BLaER1 (cell line): ENCODE measurements at regions not wholly inside any gene's neighbourhood (a gene's known extent, or its start where the extent isn't known, plus 50 kb on each side); places are given as distances from the start of the nearest gene placed in this dataset.
"Not testable (repeated sequence)": the region's sequence is repeated elsewhere in the genome, so short reads cannot be mapped to it uniquely, and the experiment has no call there.

Source experiments
- H3K27ac ChIP-seq: shearing (Covaris generic); formaldehyde crosslinking; 2 replicates; pipeline ENCODE4 v1.8.1; 2022
- H3K27me3 ChIP-seq: shearing (Covaris generic); formaldehyde crosslinking; 2 replicates; pipeline ENCODE4 v1.8.1; 2022
- H3K36me3 ChIP-seq: shearing (Covaris generic); formaldehyde crosslinking; 2 replicates; pipeline ENCODE4 v1.8.1; 2022
- H3K4me1 ChIP-seq: shearing (Covaris generic); formaldehyde crosslinking; 2 replicates; pipeline ENCODE4 v1.8.1; 2022
- H3K4me2 ChIP-seq: shearing (Covaris generic); formaldehyde crosslinking; 2 replicates; pipeline ENCODE4 v1.8.1; 2022
- H3K4me3 ChIP-seq: shearing (Covaris generic); formaldehyde crosslinking; 2 replicates; pipeline ENCODE4 v1.8.1; 2022
- H3K9ac ChIP-seq: shearing (Covaris generic); formaldehyde crosslinking; 2 replicates; pipeline ENCODE4 v1.8.1; 2022
- H3K9me3 ChIP-seq: shearing (Covaris generic); formaldehyde crosslinking; 2 replicates; pipeline ENCODE4 v1.8.1; 2022
- H4K20me1 ChIP-seq: shearing (Covaris generic); formaldehyde crosslinking; 2 replicates; pipeline ENCODE4 v1.8.1; 2022
- Cebpa-rat ChIP-seq: shearing (Covaris generic); IDR thresholded peaks from 2 replicates; pipeline ENCODE4 v1.8.1; 2022

DNA sequence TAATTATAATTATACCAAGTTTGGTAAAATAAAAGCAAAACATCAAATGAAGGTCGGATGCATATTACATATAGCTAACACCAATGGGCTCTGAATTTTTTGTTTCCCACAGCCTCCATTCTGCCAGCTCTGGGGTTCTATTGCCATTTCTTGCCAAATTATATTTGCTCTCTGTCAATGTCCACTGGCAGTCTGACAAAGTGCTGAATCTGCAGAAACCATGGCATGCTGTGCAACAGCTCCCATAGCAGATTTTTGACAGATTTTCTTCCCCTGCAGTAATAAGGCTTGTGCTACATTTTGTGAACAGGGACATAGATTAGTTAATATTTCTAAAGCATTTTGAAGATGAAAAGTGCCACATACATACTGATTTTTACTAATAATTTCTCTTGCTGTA, 1102.1 kb downstream of the DIAPH3 start:
- H3K27ac ChIP-seq = no peak overlapping the region
- no peaks in the 10 kb centered on the region for H3K4me1 ChIP-seq
- no peak overlapping the region for H3K4me2 ChIP-seq
- no peaks in the 10 kb centered on the region for H3K27me3 ChIP-seq
- H3K9me3 ChIP-seq = no peaks in the 10 kb centered on the region
- no peak overlapping the region for H3K9ac ChIP-seq
- no peak overlapping the region for H3K4me3 ChIP-seq
- TF ChIP-seq Cebpa-rat = no peak
- H4K20me1 ChIP-seq = no peaks in the 10 kb centered on the region
- no peaks in the 10 kb centered on the region for H3K36me3 ChIP-seq

DNA sequence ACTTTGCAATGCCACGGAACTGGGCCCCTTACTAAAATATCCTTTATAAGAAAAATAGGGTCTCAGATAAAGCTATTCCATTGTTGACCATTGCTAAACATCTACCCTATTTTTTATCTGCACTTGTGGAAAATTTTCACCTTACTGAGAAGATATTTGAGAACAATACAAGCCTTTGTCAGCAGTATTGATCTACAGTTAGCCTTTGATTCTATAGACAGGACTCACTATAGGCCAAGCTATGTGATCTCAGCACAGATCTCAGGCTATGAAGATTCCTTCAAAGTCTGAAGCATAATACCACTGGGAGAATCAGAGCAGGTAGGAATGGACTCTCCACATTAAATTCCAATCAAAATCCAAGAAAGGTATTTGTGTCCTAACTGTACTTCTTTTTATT, 1099.7 kb downstream of the DIAPH3 start:
- H3K9ac ChIP-seq = no peak overlapping the region
- no peaks in the 10 kb centered on the region for H4K20me1 ChIP-seq
- no peaks in the 10 kb centered on the region for H3K27me3 ChIP-seq
- no peaks in the 10 kb centered on the region for H3K4me1 ChIP-seq
- H3K27ac ChIP-seq = no peak overlapping the region
- H3K36me3 ChIP-seq = no peaks in the 10 kb centered on the region
- no peak overlapping the region for H3K4me2 ChIP-seq
- no peak overlapping the region for H3K4me3 ChIP-seq
- TF ChIP-seq Cebpa-rat = no peak
- no peaks in the 10 kb centered on the region for H3K9me3 ChIP-seq

DNA sequence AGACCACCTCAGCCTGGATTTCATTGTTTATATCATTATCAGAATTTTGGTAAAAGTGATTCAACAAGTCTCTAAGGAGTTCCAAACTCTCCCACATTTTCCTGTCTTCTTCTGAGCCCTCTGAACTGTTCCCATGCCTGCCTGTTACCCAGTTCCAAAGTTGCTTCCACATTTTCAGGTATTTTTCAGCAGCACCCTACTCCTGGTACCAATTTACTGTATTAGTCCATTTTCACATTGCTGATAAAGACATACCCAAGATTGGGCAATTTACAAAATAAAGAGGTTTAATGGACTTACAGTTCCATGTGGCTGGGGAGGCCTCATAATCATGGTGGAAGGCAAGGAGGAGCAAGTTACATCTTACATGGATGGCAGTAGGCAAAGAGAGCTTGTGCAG, 1087.3 kb downstream of the DIAPH3 start:
- H3K4me2 ChIP-seq, H3K36me3 ChIP-seq, H4K20me1 ChIP-seq, H3K27me3 ChIP-seq, H3K4me1 ChIP-seq, H3K27ac ChIP-seq, H3K9ac ChIP-seq, H3K4me3 ChIP-seq: not testable (repeated sequence)
- H3K9me3 ChIP-seq = peaks cover 21% of the 10 kb centered on the region

GRCh38 chr13:59086147-59086546, 1077.6 kb downstream of the DIAPH3 start:
- Histone ChIP-seq H3K9me3 (no peaks in the 10 kb centered on the region), H3K36me3 (no peaks in the 10 kb centered on the region), H3K27ac (no peak overlapping the region), H3K27me3 (no peaks in the 10 kb centered on the region), H3K4me3 (no peak overlapping the region), H3K9ac (no peak overlapping the region), H3K4me1 (0 out of 2 replicates have a peak, but pooled peaks cover 6% of the 10 kb centered on the region), H3K4me2 (no peak overlapping the region), H4K20me1 (no peaks in the 10 kb centered on the region)
- TF ChIP-seq Cebpa-rat = no peak

GRCh38 chr13:59088716-59089115, 1075.0 kb downstream of the DIAPH3 start:
- Histone ChIP-seq H4K20me1 (no peaks in the 10 kb centered on the region), H3K4me1 (0 out of 2 replicates have a peak, but pooled peaks cover 6% of the 10 kb centered on the region), H3K4me2 (no peak overlapping the region), H3K4me3 (no peak overlapping the region), H3K9me3 (no peaks in the 10 kb centered on the region), H3K27ac (no peak overlapping the region), H3K36me3 (no peaks in the 10 kb centered on the region), H3K27me3 (no peaks in the 10 kb centered on the region), H3K9ac (no peak overlapping the region)
- TF ChIP-seq Cebpa-rat = no peak

- Histone ChIP-seq H3K36me3 (no peaks in the 10 kb centered on the region), H3K27ac (no peak overlapping the region), H3K4me3 (no peak overlapping the region), H3K9ac (no peak overlapping the region), H3K27me3 (no peaks in the 10 kb centered on the region), H3K4me2 (no peak overlapping the region), H3K4me1 (no peaks in the 10 kb centered on the region), H3K9me3 (no peaks in the 10 kb centered on the region), H4K20me1 (no peaks in the 10 kb centered on the region)
- no peak for TF ChIP-seq Cebpa-rat
Measured at GRCh38 chr13:59094181-59094580, 1069.5 kb downstream of the DIAPH3 start.

DNA sequence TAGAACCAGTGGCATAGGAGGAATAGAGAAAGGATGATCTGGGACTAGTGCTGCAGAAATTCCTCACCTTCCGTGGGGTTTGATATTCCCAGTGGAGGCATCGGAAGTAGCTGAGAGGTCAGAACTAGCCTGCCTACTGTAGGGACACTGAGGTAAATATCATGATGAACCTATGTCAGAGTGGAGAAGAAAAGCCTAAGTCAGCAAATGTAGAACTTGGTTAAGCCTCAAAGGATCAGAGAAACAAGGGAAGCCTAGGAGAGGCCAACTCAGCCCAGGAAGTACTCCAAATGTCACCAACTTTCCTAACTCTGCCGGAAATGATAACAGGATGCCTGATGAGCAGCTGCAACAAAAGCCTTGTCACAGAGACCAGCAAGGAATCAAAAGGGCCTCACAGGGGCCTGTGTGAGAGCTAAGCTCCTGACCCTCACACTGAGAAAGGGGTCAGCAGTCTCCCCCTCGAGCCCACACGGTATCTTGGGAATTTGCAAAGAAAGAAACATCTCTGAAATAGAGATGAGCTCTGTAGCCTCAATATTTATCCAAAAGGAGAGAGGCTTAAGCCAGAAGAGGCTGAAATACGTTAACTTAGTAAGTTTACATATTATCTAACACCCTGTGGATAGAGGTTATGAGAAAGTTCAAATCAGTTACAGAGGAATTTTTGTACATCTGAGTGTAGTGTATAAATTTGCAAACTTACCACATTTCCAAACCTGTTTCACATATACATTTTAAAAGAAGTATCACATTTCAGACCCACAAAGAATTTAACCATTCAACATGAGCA, 1064.3 kb downstream of the DIAPH3 start:
- Histone ChIP-seq H3K36me3 (no peaks in the 10 kb centered on the region), H3K27me3 (no peaks in the 10 kb centered on the region), H3K4me2 (no peak overlapping the region), H3K27ac (no peak overlapping the region), H3K4me3 (no peak overlapping the region), H3K9me3 (no peaks in the 10 kb centered on the region), H3K4me1 (no peaks in the 10 kb centered on the region), H4K20me1 (no peaks in the 10 kb centered on the region), H3K9ac (no peak overlapping the region)
- TF ChIP-seq Cebpa-rat = no peak

DNA sequence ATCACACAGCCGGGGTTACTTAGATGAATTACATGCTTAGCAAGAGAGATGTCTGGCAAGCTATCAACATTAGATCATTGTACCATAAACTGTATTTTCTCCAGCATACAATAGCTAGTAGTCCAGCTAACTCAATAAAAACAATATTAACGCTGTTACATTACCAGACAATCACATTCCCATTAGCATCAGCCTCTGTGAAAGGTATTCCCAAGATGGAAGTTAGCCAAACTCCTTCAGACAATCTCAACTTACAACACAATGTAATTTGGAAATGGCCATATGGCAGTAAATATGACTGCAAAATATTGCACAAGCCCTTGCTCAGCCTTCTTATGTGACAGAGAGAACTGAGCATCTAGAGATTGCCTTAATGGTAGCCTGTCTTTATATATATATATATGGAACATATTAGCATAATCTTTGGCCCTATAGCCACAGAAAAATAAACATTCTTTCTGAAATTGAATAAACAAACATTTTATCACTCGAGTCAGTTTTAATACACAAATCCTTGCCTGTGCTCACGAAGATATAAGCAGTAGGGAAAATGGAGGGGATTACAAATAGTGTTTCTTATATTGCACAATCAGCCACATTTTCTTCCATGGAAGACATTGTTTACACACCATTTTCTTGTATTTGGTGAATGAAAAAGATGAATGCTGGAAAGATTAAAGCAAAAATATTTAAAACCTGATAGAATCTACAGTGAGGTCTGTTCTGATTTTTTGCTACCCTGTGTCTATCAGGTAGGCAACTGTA, 1060.5 kb downstream of the DIAPH3 start:
- H3K4me1 ChIP-seq = no peaks in the 10 kb centered on the region
- H3K9me3 ChIP-seq = no peaks in the 10 kb centered on the region
- no peak; the same call in 1 of the 2 replicates for TF ChIP-seq Cebpa-rat

DNA sequence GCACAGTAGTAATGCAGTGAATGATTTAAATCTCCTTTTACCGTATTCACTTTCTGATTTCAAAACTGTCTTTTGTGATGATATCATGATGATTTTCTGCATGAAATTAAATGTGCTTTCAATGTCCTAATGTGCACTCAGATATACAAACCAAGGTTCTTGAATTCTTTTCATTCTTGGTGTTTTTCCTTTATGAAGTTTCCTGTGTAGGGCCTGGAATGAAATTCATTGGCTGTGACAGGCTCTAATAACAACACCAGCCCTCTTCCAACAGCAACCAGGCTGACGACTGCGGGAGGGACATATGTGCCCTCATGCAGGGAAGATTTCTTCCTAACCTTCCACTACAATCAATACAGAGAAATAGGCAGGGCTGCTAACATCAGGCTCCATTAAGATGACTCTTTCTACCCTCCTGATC, 1052.0 kb downstream of the DIAPH3 start:
- H3K36me3 ChIP-seq = no peaks in the 10 kb centered on the region
- no peak overlapping the region for H3K27ac ChIP-seq
- TF ChIP-seq Cebpa-rat = no peak
- H3K27me3 ChIP-seq = no peaks in the 10 kb centered on the region
- H3K4me1 ChIP-seq = 0 out of 2 replicates have a peak, but pooled peaks cover 6% of the 10 kb centered on the region
- H3K4me2 ChIP-seq = no peak overlapping the region
- no peaks in the 10 kb centered on the region for H3K9me3 ChIP-seq
- H3K9ac ChIP-seq = no peak overlapping the region
- no peak overlapping the region for H3K4me3 ChIP-seq
- H4K20me1 ChIP-seq = no peaks in the 10 kb centered on the region

More for the DNA sequence above, 1060.5 kb downstream of the DIAPH3 start:
- Histone ChIP-seq H3K27me3 (no peaks in the 10 kb centered on the region), H3K4me3 (no peak overlapping the region), H3K9ac (no peak overlapping the region), H3K4me2 (no peak overlapping the region), H3K27ac (no peak overlapping the region), H3K36me3 (no peaks in the 10 kb centered on the region), H4K20me1 (no peaks in the 10 kb centered on the region)

GRCh38 chr13:59112221-59112718, 1051.5 kb downstream of the DIAPH3 start:
- no peaks in the 10 kb centered on the region for H3K36me3 ChIP-seq
- no peak for TF ChIP-seq Cebpa-rat
- no peak overlapping the region for H3K27ac ChIP-seq
- no peaks in the 10 kb centered on the region for H4K20me1 ChIP-seq
- H3K4me2 ChIP-seq = no peak overlapping the region
- no peak overlapping the region for H3K9ac ChIP-seq
- H3K9me3 ChIP-seq = no peaks in the 10 kb centered on the region
- no peak overlapping the region for H3K4me3 ChIP-seq
- H3K4me1 ChIP-seq = 0 out of 2 replicates have a peak, but pooled peaks cover 6% of the 10 kb centered on the region
- H3K27me3 ChIP-seq = no peaks in the 10 kb centered on the region
